GM18499 (cell line): ENCODE measurements at regions not wholly inside any gene's neighbourhood (a gene's known extent, or its start where the extent isn't known, plus 50 kb on each side); places are given as distances from the start of the nearest gene placed in this dataset.

Experiments
- ATAC-seq: cut with Tn5 transposase; IDR thresholded peaks from one replicate; pipeline ENCODE4 v1.9.1; 2021; ENCODE audit warnings: moderate number of reproducible peaks; ENCODE audit not compliant: insufficient read depth, unreplicated experiment

DNA sequence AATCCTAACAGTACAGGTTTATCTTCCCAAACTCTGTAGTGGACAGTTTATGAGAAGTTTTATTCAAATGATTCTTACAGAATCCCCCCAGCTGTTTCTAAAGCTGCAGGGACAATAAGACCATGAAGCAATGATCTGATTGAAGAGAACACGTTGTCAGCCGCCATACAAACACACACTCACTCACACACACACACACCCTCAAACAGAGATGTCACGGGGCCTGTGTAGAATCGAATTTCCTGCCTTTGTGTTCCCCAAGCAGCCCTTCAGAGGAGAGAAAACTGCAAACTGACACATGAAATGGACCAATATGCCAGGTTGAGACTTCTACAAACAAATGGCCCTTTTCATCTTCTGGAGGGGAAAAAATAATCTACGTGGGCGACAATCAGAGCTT, 80.5 kb upstream of the TBX3 start:
- no peak for ATAC-seq

DNA sequence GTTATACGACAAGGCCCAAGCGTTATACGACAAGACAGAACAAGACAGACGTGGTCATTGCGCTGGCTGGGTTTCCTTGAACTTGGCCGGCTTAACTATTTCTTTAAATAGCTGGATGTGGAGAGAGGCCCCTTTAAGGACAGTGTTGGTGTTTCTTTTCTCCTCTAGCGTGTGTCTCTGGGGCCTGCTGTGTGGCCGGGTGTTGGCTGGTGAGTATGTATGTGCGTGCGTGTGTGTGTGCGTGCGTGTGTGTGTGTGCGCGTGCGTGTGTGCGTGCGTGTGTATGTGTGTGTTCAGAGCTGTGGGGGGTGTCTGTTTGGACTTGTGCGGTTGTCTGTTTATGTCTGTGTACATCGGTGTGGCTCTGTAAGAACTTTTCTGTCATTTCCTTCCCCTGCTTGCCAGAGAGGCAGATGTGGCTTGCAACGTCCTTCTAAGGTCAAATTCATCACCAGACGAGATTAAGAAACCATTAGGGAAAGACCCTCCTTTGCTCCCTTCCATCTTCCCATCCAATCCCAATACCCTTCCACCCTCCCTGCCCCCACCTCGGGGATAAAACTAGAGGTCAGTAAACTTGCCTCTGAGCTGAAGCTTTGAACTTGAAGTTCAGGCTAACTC, 78.6 kb upstream of the TBX3 start:
- no peak for ATAC-seq

DNA sequence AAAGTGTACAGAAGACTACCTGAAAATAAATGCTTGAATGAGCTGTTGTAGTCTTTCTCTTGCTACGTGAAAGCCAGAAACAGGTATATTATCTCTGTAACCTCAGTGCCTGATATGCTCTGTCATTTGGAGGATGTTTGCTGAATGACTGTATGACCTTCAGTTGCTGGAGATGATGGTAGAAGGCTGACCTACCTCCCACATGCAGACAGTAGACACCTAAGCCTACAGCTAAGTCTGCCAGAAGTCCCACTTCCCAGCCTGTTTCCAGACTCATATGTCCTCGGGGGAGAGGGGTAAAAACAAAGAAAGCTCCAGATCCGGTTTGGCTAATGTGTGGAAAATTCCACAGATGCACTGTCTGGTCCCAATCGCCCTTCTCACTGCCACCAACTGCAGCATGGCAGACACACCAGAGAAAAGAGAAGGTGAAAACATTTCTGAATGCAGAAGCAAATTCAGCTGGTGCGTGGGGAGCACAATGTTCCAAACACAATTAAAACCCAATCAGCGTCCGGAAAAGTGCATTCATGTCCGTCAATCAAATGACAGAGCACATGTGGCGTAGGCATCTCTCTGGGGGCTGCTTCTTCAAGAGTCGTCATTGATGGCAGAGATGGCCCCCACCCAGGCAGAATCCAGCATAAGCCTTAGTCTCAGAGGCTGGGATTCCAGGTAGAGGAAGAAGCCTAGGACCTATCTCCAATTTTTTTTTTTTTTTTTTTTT, 76.3 kb upstream of the TBX3 start:
- ATAC-seq: no peak

DNA sequence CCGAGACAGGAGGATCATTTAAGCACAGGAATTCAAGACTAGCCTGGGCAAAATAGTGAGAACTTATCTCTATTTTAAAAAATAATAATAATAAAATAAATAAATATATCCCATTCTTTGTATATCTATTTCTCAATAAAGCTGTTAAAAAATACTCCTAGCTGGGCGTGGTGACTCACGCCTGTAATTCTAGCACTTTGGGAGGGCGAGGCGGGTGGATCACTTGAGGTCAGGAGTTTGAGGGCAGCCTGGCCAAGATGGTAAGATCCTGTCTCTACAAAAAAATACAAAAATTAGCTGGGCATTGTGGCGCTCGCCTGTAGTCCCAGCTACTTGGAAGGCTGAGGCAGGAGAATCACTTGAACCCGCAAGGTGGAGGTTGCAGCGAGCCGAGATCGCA, 75.7 kb upstream of the TBX3 start:
- no peak for ATAC-seq

DNA sequence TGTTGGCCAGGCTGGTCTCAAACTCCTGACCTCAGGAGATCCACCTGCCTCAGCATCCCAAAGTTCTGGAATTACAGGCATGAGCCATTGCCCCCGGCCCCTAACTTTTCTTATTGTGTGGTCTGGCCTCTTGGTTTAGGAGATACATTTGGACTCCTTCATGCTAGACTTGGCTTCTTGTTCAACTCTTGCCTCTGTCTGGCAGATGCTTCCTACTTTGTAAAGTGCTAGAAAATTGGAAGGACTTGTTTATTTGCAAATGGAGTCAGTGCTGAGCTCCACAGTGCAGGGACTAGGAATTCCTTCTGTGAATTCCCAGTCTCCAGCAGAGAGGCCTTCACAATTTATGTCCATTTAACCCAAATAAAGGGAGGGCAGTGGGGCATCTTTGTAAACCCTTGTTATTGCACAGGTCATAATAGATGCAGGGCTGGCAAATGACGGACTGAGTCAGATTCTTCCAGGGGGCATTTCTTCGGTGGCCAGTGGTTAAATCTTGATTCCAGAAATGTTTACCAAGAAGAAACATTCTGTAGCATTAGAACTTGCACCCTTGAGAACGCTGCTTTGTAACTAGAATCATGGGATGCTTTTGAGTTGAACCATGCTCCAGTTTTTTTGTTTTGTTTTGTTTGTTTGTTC, 73.8 kb upstream of the TBX3 start:
- ATAC-seq: no peak

DNA sequence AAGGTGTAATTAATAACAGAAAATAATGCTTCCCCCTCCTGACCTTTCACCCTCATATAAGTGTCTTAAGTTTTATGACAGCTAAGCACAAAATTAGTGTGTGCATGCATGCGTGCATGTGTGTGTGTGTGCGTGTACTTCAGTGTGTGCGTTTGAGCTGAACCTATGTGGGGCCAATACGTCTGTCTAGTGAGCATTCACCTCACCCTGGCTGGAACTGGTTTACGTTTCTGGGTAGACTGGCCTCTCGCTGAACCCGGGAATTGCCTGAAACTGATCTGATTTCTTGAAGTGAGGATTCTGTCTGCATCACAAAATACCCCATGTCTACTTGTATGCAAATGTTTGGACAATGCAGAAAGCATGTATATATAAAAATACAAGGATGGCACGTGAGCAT, 68.2 kb upstream of the TBX3 start:
- no peak for ATAC-seq

DNA sequence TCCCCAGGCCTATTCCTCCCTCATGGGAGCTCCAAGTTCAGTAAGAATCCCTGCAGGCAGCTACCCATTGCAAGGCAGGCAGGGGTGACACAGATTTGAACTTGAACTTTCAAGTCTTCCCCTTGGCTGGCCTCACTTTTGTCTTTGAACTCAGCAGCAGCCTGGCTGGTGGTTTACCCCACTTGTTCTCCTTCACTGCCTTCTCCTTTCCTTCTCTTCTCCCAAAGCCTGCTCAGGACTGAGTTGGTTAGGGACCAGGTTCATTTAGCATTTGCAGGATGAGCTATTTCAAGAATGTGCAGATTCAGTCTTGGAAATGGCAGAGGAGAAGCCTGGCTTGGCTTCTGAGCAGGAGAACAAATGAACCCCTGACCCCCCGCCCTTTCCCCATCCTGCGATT, 67.7 kb upstream of the TBX3 start:
- no peak for ATAC-seq

DNA sequence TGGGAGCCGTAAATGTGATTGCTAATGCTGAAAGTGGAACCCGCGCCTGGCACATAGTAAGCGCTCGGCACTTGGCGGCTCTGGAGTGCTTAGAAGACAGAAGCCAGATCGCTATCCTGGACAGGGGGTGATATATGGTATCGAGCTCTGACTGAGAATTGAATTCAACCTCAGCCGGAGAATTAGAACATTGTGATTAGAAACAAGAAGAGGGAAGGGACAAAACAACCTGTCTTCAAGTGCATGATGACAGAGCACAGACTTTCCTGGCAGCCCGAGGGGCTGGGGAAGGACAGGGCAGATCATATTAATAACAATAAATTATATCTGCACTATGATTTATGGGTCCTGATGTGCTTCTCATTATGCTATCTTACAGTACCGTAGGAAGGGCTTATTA, 66.9 kb upstream of the TBX3 start:
- ATAC-seq: no peak

DNA sequence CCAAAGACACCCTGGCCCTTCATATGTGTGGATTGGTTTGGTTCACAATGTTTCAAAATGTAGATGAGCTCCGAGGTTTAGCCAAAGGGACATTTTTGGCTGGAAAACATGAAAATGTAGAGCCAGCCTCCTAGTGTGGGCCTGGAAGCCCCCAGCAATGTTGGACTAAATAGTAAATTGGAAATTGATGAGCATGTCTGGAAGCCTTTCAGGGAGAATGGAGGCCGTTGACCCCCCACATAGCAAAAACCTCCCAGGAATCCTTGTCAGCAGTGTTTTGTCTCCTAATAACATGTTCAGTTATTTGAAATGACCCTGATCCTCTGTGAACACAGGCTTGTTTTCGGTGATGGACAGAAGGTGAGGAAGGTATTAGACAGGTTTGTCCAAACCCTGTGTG, 65.1 kb upstream of the TBX3 start:
- ATAC-seq: no peak

DNA sequence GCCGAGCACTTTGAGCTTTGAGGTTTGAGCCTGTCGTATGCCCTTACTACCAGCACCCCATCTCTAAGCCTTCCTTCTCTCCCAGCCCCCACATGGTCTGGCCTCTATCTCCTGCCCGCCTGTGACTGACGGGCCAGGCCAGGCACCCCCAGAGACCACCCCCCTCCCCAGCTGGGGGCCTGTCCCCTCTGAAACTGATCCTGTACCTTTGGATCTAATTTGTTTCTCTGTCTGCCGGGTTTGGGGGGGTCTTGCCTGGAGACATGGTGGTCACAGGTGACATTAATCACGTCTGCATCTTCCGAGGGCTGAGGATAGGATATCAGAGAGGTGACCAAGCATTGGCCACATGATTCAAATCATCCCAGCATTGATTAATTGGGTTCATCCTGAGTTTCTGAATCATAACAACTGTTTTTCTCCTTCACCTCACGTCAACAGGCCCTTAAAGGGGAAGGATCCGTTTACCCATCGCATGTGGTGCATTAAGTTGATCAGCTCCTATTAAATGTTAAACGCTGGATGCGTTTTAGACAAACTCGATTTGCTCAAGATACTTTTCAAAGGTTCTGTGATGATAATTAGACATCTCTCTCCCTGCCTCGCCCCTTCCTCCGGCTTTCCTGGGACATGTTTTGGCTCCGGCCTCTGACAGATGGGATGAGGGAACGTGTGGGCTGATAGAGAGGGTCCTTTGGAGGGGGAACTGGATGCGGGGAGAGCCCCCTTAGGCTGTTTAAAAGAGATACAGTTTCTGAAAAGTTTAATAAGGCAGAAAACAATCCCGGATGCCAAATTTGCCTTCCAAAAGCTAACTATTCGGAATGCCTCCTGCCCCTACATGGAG, 63.3 kb upstream of the TBX3 start:
- ATAC-seq: no peak

DNA sequence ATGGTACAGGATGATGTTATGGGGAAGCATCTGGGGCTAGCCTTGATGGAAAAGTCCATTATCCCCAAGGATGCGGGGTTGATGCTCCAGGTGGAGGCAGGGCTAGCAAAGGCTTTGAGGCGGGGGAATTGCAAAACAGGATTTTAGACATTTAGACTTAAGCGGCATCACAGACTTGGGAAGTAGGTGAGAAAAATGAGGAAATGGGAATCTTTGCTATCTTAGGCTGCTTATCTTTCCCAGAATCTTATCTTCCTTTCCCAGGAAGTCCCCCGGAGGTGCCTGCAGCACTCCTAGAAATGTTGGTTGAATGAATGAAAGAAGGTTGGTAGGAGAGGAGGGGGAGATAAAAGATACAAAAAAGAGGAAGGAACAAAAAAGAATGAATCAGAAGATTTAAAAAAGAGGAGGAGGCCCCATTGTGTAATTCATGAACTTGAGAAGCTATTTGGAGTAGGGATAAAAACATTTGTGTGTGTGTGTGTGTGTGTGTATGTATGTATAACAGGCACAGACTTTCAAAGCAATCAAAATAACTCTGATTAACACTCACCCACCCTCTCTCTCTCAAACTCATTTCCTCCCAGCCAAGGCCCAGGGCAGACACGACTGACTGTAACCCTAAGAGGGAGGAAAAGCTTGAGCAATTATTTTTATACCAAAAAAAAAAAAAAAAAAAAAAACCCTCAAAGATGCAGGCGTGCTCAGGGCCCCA, 62.5 kb upstream of the TBX3 start:
- ATAC-seq: no peak

DNA sequence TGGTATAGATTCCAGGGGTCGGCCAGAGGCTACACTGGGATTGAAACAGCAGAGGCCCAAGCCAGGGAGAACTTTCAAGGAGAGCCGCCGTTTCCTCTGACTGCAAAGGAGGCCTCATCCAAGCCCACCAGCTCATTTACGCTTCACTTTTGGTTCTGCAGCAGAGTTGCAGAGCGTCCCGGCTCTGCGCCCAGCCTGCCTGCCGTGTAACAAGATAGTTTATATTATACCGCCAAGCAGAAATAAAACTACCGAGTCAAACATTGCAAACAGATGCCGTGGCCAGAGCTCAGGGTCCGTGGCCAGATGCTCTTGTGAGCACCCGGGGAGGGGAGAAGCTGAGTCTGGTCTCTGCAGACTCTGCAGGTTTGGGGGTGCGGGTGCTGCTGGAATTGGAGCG, 60.7 kb upstream of the TBX3 start:
- no peak for ATAC-seq

DNA sequence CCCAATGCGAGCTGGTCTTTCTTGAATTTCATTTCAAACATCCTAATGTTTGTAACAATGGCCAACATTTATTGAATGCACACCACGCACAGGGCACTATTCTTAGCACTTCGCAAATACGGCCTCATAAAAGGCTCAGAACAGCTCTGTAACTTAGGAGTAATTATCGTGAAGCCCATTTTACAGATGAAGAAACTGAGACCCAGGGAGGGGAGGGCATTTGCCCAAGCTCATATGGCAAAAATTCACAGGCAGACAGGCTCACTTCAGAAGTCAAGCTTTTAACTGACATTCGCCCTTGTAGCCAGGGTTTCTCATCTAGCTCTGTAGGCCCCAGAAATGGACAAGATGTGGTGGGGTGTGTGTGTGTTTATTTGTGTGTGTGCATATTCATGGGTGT, 60.3 kb upstream of the TBX3 start:
- no peak for ATAC-seq

DNA sequence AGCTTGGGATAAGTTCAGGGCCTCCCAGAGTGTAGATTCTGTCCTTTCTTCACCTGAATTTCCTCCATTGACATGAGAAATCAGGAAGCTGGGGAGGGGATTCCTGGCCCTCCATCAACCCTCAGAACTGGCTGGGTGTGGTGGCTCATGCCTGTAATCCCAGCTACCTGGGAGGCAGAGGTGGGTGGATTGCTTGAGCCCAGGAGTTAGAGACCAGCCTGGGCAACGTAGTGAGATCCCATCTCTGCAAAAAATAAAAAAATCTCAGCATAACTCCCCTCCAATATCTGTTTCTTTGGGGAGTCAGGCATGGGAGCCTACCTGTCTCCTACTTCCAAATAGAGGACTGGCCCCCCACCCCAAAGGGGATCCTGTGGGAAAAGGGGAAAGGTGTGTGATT, 59.8 kb upstream of the TBX3 start:
- ATAC-seq: no peak

DNA sequence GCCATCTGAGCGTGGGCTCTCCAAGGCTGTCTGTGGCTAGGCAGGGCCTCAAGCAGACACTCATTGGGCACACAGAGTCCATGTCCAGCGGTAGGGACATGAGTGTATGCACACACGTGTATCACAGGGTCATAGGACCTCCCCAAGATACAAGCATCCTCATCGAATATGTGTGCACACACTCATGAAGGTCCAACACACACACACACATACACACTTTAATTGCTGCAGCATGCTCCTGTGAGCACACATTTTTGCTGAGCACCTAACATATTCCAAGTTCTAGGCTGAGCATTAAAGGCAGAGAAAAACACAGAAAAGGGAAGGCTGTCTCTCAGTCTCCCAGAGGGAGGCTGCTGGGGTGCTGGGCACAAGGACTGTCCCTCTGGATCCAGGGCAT, 59.3 kb upstream of the TBX3 start:
- no peak for ATAC-seq

DNA sequence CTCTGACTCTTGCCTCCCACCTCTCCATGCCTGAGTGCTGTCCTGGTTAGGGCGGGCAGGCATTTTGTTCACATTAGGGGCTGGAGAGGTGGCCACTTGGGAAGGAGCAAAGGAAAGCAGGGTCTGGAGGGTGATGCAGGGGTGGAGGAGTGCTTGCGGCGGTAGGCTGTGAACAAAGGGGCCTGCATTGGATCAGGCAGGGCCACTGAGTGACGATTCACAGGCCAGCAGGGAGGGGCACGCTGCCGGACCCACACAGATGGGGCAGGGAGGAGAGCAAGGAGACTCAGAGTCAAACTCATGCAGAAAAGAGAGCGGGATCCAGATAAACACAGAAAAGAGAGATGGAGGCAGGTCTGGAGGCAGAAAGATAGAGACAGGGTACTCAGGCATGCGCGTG, 58.4 kb upstream of the TBX3 start:
- no peak for ATAC-seq

DNA sequence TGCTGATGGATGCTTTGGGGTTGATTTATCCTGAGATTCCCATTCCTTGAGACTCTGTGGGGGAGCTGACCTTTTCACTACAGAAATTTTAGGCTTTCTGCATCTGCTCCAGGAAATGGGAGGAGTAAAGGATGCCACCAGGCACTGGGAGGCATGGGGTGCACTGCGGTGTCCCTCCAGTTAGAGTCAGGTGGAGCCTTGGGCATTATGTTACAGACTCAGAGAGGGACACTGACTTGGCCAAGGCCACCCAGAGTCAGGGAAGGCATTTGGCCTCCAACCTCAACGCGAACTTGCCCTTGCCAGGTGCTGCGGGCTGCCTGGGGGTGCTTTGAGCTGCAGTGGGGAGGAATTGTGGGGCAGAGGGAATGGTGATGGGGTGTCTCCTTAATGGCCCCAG, 58.0 kb upstream of the TBX3 start:
- ATAC-seq: no peak

DNA sequence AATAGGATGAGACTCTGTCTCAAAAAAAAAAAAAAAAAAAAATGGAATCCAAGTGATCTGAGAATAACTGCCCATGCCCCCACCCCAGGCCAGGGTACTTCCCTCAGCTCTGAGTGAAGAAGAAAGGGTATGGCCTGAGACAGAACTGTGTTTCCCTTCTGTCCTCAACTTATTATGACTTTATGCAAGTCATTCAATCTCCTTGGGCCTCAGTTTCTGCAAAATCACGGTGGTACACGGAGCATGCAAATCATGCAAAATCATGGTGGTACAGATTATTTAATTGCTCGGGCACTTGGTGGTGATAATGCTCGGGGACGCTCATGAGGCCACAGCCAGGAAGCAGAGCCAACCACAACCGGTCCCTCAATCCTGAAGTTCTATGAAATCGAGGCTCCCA, 56.5 kb upstream of the TBX3 start:
- no peak for ATAC-seq

DNA sequence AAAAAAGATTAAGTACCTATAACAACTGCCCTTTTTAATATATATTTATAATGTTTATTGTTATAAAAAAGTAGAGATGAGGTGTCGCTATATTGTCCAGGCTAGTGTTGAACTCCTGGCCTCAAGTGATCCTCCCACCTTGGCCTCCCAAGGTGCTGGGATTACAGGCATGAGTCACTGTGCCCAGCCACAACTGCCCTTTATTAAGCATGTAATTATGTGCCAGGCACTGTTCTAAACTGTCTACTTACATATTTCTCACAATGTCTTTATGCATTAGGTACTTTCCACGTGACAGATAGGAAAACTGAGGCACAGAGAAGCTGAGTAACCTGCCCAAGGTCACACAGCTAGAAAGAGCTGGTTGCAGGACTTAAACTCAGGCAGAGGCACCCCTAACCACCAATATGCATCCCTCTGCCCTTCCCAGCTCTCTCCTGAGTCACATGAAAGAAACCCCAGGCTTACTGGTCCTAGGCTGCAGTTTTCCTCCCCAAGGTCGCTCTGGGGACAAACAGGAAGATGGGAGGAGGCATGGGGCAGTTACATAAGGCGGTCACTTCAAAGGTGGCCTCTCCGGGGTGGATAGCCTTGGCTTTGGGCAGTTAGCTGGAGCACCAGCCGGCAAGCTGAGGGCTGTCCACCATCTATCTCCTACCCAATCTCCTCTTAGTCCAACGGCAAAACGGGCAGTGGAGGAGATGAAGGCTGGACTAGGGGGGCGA, 54.6 kb upstream of the TBX3 start:
- ATAC-seq: no peak
